Stimulated activated effector memory CD8-positive, alpha-beta T cell treated with anti-CD3 and anti-CD28 coated beads, Interleukin-12 subunit alpha, Interleukin-12 subunit beta, amount 100 ng/mL, for 72 hours (primary cell): ENCODE measurements at regions not wholly inside any gene's neighbourhood (a gene's known extent, or its start where the extent isn't known, plus 50 kb on each side); places are given as distances from the start of the nearest gene placed in this dataset.

Experiments
- ATAC-seq: fragments of 150-1000 bp; cut with Tn5 transposase; 2 replicates; pipeline ENCODE4 v1.10.0; 2021
- DNase-seq, 2 donors: peaks; one replicate each; pipeline ENCODE4 v3.0.0; 2021 to 2022; ENCODE audit warnings: low spot score in 2 of 2
- H3K27ac Mint-ChIP-seq: one replicate; pipeline ENCODE4 v1.8.0; 2022; ENCODE audit warnings: mild to moderate bottlenecking, mixed read lengths
- H3K36me3 Mint-ChIP-seq: one replicate; pipeline ENCODE4 v1.8.0; 2022; ENCODE audit warnings: mild to moderate bottlenecking, mixed read lengths
- H3K4me1 Mint-ChIP-seq: one replicate; pipeline ENCODE4 v1.8.0; 2022; ENCODE audit warnings: mixed read lengths
- H3K4me3 Mint-ChIP-seq: one replicate; pipeline ENCODE4 v1.8.0; 2022; ENCODE audit warnings: mild to moderate bottlenecking, mixed read lengths
- H3K9me3 Mint-ChIP-seq: one replicate; pipeline ENCODE4 v1.8.0; 2022; ENCODE audit warnings: mixed read lengths

DNA sequence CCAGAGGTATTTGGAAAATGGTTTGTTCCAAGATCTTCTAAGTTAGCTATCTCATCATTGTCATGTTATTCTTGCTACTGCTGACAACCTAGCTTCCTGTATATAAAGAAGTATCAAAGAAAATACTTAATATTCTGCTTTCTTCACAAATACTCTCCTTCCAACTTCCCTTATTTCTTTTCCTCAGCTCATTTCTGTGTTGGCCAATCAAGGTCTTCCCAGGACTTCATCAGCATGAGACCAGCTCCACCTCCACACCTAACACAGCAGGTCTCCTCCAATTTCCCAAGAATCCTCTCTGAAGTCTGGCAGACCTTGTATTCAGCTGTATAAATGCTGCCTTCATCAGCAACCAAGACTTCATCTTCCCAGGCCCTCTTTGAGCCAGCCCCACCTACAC lies 538.6 kb upstream of the JARID2 start:
- Mint-ChIP-seq H3K36me3 (peaks cover 5% of the 10 kb centered on the region), H3K27ac (peak overlapping the region; percentile 71), H3K4me3 (peak overlapping the region; percentile 18), H3K9me3 (peaks cover 8% of the 10 kb centered on the region), H3K4me1 (peaks cover 62% of the 10 kb centered on the region)
- ATAC-seq: no peak
- no peak for DNase-seq

DNA sequence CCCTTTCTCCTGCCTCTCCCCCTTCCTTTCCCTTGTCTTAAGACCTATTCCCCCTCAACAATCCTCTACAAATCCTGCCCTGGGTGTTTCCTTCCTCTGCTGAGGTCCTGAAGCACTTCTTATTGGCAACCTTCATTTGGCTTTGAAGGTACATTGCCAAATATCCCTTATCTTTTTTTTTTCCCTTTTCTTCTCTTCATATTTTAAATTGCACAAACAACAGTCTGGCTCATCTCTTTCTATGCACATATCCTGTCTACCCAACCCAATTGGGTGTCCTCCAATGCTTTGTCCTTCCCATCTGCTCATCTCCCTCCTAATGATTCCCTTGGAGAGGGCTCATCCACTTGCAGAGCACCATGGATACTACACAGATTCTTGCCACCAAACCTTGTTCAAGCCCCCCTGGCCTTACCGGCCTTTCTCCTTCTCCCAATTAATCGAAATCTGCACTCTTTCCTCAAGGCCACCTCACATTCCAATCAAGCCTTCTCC lies 537.9 kb upstream of the JARID2 start:
- Mint-ChIP-seq H3K4me1 (peaks cover 67% of the 10 kb centered on the region), H3K4me3 (no peak overlapping the region), H3K36me3 (peaks cover 5% of the 10 kb centered on the region), H3K9me3 (peaks cover 8% of the 10 kb centered on the region), H3K27ac (peak overlapping the region; percentile 71)
- DNase-seq (no peak), ATAC-seq (no peak)

DNA sequence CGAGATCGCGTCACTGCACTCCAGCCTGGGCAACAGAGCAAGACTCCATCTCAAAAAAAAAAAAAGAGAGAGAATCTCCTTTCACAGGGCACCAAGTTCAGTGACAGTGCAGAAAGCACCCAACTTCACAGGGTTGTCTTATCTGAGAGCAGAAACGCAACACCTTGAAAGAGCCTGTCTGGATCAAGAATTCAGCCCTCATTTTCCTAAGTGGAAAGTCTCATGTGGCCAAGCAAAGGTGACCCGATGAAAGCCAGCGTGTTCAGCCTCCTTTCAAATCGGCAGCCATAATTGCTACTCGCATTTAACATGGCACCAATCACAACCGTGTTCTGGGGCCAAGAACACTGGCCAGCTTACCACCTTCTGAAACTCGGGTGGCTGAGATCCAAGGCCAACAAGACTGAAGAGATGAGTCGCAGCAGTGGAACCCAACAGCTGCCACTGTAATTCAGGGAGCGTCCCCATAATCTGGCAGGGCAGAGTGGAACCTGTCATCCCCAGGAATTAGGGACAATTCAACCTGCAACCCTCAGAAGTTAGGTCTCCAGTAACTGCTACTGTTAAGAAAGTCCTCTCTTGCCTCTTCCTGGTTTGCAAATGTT lies 536.7 kb upstream of the JARID2 start:
- Mint-ChIP-seq H3K9me3 (peaks cover 8% of the 10 kb centered on the region), H3K4me3 (no peak overlapping the region), H3K27ac (no peak overlapping the region), H3K4me1 (peaks cover 74% of the 10 kb centered on the region), H3K36me3 (peaks cover 5% of the 10 kb centered on the region)
- DNase-seq (no peak), ATAC-seq (no peak)

DNA sequence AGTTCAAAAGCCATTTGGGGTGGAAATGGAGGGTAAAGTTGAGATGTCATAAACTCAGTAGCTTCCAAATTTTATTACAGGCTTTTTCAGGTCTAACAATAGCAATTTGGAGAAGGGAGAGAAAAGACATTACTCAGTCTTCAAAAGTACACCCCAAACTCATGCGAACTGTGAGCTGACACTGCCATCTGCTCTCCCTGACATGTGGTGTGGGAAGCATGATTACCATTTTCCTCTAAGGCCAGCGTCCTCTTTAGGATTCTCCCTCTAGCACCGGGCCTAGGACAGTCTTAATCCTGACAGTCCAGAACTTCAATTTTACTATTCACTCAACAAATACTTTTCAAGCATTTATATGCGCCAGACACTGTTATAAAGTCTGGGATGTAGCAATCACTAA lies 536.0 kb upstream of the JARID2 start:
- ATAC-seq (no peak), DNase-seq (no peak)
- Mint-ChIP-seq H3K36me3 (peaks cover 5% of the 10 kb centered on the region), H3K9me3 (peaks cover 8% of the 10 kb centered on the region), H3K4me1 (peaks cover 74% of the 10 kb centered on the region), H3K4me3 (peak overlapping the region; percentile 57), H3K27ac (peak overlapping the region; percentile 91)

DNA sequence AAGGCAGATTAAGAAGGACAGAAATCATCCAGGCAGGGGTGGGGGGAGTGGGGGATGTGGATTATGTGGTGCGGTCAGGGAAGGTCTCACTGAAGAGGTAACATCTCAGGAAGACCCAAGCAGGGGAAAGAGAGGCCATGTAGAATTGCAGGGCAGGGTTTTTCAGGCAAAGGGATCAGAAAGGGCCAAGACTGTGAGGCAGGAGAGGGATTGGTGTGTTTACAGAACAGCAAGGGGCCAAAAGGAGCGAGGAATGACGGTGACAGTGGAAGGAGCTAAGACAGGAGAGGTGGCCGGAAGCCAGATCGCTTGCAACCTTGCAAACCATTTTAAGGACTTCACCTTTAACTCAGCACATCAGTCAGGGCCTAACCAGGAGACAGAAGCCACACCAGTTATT lies 535.4 kb upstream of the JARID2 start:
- no peak for DNase-seq
- peak overlapping the region; percentile 91 for H3K27ac Mint-ChIP-seq
- no peak for ATAC-seq
- peaks cover 75% of the 10 kb centered on the region for H3K4me1 Mint-ChIP-seq
- peak overlapping the region; percentile 57 for H3K4me3 Mint-ChIP-seq
- H3K36me3 Mint-ChIP-seq: peaks cover 5% of the 10 kb centered on the region
- H3K9me3 Mint-ChIP-seq: peaks cover 8% of the 10 kb centered on the region

DNA sequence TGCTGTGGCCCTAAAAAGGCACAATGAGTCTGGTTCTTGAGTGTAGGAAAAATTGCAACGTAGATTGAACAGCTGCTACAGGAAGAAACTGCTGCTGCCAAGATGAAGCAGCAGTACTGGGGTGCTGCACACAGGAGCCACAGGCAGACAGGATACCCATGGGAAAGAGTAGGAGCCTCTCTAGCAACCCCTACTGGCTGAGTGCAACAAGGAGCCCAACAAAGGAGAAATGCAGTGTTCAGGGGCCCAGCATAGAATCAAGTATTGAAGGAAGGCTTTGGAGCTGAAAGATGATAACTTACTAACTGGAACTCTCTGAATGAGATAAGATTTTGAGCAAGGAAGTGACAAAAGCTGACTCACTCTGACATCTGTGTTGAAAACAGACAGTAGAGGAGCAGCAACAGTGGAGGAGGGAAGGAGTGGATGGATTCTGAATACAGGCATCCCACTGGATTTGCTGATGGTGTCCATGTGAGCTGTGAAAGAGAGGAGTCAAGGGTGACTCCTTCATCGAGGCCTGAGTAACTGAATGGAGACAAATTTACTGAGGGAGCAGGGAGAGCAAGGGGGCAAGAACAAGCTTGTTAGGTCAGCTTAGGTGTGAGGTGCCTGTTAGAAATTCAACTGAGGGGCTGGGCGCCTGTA lies 534.7 kb upstream of the JARID2 start:
- H3K27ac Mint-ChIP-seq: peak overlapping the region; percentile 91
- ATAC-seq (peak; percentile 79), DNase-seq (peak; percentile 47 to 77)
- H3K36me3 Mint-ChIP-seq: peaks cover 5% of the 10 kb centered on the region
- peak overlapping the region; percentile 57 for H3K4me3 Mint-ChIP-seq
- H3K9me3 Mint-ChIP-seq: peaks cover 8% of the 10 kb centered on the region
- H3K4me1 Mint-ChIP-seq: peaks cover 77% of the 10 kb centered on the region

DNA sequence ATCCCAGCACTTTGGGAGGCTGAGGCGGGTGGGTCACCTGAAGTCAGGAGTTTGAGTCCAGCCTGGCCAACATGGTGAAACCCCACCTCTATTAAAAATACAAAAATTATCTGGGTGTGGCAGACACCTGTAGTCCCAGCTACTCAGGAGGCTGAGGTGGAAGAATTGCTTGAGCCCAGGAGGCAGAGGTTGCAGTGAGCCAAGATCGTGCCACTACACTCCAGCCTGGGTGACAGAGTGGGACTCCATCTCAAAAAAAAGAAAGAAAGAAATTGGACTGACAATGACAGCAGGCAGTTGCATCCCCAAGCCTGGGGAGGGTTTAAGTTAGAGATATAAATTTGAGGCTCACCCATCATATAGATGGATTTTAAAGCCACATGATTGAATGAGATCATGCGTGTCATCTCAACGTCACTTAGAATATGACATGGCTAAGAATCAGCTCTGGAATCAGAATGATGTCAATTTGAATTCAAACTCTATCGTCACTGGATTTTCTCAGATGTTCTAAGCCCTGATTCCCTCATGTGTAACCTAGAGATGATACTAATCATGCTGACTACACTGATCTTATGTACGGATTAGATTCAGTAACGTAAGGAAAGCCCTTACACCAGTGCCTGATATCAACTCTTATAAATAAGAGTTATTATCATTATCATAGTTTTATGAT lies 534.0 kb upstream of the JARID2 start:
- no peak for ATAC-seq
- no peak for DNase-seq
- H3K9me3 Mint-ChIP-seq: peaks cover 8% of the 10 kb centered on the region
- peak overlapping the region; percentile 57 for H3K4me3 Mint-ChIP-seq
- H3K27ac Mint-ChIP-seq: peak overlapping the region; percentile 91
- peaks cover 5% of the 10 kb centered on the region for H3K36me3 Mint-ChIP-seq
- peaks cover 75% of the 10 kb centered on the region for H3K4me1 Mint-ChIP-seq

DNA sequence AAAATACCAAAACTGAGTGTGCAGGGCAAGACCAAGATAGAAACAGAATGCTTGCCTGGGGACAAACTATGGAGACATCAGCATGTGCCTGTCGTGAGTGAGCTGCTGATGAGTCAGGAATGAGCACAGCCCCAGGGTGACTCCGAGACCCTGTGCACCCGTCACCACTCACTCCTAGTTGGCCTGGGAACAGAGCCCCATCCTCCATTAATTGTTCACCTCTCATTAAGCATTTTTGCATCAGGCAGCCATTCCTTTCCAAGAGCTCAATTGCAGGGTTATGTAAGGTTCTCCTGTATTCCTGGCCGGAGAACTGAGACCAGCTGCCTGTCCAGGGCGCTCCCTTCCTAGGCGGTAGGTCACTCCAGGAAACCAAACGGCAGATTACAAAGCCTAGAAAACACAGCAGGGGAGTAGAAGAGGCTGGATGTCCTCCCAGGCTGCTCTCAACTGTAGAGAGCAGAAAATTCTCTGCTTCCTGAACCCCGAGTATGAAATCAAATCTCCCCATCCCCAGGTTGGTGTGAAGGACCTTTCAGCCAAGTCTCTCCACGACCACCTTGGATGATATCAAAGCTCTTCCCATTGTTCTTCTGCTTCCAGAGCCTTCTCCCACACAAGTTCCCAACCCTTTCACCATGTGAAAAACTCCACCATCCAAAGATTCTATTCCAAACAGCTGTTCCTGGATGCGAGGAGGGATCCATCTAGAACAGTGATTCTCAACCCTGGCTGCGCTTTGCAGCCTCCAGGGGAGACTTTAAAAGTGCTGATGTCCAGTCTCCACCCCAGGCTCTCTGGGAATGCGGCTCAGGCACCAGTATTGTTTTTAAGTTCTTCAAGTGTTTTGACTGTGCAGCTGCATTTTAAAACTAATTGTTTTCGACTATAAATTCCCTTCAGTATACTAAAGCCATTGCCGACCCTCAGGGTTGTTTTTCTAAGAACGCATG lies 532.6 kb upstream of the JARID2 start:
- Mint-ChIP-seq H3K4me1 (peaks cover 71% of the 10 kb centered on the region), H3K36me3 (no peaks in the 10 kb centered on the region), H3K27ac (peak overlapping the region; percentile 49), H3K9me3 (peaks cover 4% of the 10 kb centered on the region), H3K4me3 (no peak overlapping the region)
- ATAC-seq (peak; percentile 34), DNase-seq (no peak)

DNA sequence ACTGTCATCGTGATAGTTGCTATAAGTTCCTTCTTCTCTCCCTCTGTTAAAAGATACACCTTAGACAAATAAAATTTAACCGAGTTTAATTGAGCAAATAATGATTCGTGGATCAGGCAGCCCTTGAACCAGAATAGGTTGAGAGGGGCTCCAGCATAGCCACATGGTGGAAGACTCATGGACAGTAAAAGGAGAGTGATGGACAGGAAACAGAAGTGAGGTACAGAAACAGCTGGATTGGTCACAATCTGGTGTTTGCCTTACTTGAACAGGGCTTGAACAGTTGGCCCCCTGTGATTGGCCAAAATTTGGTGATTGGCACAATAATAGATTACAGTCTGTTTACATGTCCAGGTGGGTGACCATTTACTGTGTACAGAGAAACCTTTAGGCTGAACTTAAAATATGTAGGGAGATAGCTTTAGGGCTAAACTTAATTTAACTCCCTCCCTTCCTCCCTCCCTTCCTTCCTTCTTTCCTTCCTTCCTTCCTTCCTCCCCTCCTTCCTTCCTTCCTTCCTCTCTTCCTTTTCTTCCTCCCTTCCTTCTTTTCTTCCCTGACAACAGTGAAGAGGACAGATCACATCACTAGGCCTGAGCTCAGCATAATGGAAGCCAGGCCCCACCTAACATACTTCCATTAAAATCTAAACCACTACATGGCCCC lies 531.8 kb upstream of the JARID2 start:
- Mint-ChIP-seq H3K9me3 (peaks cover 3% of the 10 kb centered on the region), H3K36me3 (no peaks in the 10 kb centered on the region), H3K4me3 (no peak overlapping the region), H3K4me1 (peaks cover 71% of the 10 kb centered on the region), H3K27ac (peak overlapping the region; percentile 49)
- DNase-seq: no peak
- ATAC-seq: no peak

DNA sequence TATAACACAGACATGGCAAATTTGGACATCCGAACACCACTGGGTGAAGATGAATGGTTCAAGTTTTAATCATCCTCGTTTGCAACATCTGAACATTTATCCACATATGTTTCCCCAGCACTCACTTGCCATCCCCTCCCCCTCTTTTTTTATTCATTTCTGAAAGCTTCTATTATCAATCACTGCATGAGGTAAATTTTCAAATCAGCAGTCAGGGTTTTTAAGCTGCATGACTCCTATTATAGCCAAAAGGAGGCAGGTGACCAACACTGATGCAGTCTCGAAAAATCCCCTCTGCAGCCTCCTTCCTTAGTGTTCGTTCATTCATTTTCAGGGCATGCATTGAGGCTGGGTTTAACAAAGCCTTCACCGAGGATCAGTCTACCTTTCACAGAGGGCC lies 530.8 kb upstream of the JARID2 start:
- peaks cover 3% of the 10 kb centered on the region for H3K9me3 Mint-ChIP-seq
- H3K4me1 Mint-ChIP-seq: peaks cover 77% of the 10 kb centered on the region
- H3K27ac Mint-ChIP-seq: peak overlapping the region; percentile 49
- no peak overlapping the region for H3K4me3 Mint-ChIP-seq
- H3K36me3 Mint-ChIP-seq: no peaks in the 10 kb centered on the region
- ATAC-seq (no peak), DNase-seq (no peak)

DNA sequence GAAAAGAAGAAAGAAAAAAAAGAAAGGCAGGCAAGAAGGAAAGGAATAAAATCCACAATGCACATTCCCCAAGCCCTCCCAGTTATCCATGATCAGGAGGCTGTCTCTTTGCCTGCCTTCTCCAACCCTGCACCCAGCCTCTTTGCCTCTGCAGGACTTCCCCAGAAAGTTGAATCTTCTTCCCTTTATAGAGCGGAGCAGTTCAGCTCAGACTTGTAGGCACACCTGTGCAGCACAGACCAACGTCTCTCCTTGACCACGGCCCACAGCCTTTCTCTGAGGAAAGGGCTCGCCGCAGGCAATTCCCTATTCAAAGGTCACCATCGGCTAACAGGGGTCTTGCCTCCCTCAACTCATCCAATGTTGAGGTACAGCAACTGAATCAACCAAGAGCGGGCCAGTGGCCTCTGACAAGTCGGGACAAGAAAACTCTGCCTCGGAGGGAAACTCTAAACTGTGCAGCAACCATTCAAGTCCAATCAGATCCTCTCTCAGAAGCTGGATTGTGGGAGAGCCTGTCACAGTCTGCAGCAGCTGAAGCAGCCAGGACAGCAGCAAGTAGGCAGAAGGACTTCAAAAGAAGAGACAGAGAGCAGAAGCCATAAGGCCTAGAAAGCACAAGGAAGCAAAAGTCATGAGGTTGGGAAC lies 529.2 kb upstream of the JARID2 start:
- Mint-ChIP-seq H3K4me3 (peak overlapping the region; percentile 35), H3K36me3 (no peaks in the 10 kb centered on the region), H3K4me1 (peaks cover 76% of the 10 kb centered on the region), H3K27ac (no peak overlapping the region), H3K9me3 (peaks cover 3% of the 10 kb centered on the region)
- no peak for ATAC-seq
- no peak for DNase-seq

DNA sequence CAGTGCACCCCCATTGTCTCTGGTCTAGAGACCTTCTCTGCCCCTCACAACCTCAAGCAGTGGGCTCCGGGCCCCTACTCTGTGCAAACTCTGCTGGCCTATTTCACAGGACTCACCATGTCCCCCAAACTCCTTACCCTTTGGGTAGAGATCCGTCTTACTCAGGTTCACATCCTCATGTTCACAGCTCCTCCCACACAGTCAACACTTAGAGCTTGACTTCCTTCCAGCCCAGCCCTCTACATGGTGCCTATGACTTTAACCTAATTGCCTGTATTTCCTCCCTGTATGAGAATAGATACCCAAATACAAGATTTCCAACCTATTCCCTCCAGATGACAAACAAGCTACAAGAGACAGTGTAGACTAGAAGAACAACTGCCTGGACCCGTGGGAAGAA lies 528.6 kb upstream of the JARID2 start:
- Mint-ChIP-seq H3K27ac (peak overlapping the region; percentile 67), H3K4me1 (peaks cover 78% of the 10 kb centered on the region)
- no peak for DNase-seq

DNA sequence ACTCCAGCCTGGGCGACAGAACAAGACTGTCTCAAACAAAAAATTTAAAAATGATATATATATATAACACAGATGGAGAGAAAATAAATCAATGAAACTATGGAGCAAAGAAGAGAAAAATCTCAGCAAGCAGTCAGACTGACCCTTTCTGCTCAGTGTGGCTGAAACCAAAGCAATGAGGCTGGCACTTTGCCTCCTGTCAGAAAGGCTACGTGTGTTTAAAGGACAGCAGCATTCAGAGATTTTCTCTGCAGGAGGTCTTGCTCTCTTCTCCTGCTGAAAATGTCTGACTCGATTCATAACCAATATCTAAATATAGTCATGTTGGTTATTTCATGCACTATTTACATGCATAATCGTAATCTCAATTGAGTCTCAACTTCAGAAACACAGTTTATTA lies 527.0 kb upstream of the JARID2 start:
- DNase-seq: no peak
- Mint-ChIP-seq H3K4me3 (peak overlapping the region; percentile 43), H3K27ac (peak overlapping the region; percentile 66), H3K36me3 (no peaks in the 10 kb centered on the region), H3K9me3 (peaks cover 6% of the 10 kb centered on the region), H3K4me1 (peaks cover 80% of the 10 kb centered on the region)
- no peak for ATAC-seq

More for the DNA sequence above, 528.6 kb upstream of the JARID2 start:
- H3K36me3 Mint-ChIP-seq: no peaks in the 10 kb centered on the region
- H3K9me3 Mint-ChIP-seq: peaks cover 3% of the 10 kb centered on the region
- peak; percentile 94 for ATAC-seq
- peak overlapping the region; percentile 35 for H3K4me3 Mint-ChIP-seq

DNA sequence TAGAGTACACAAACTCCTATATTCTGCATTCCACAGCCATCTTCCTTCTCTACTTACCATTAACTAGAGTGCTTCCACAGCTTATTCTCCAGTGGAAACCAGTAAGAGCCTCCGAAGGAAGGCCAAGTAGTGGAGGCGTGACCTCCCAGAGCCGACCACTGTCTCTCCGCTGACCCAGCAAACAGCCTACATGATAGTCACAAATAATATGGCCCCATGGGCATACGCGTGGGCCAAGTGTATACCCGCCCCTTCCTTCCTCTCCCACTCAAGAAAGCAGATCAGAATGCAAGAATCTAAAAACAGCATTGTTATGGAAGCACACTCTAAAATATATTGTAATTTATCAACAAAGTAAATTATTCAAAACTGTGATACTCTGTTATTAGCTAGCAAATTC lies 526.6 kb upstream of the JARID2 start:
- no peaks in the 10 kb centered on the region for H3K36me3 Mint-ChIP-seq
- H3K4me3 Mint-ChIP-seq: peak overlapping the region; percentile 43
- H3K27ac Mint-ChIP-seq: peak overlapping the region; percentile 66
- ATAC-seq (no peak), DNase-seq (no peak)
- H3K4me1 Mint-ChIP-seq: peaks cover 80% of the 10 kb centered on the region
- peaks cover 6% of the 10 kb centered on the region for H3K9me3 Mint-ChIP-seq
